ENCODE measurements at regions not wholly inside any gene's neighbourhood (a gene's known extent, or its start where the extent isn't known, plus 50 kb on each side); places are given as distances from the start of the nearest gene placed in this dataset.
"Not testable (repeated sequence)": the region's sequence is repeated elsewhere in the genome, so short reads cannot be mapped to it uniquely, and the experiment has no call there.

DNA sequence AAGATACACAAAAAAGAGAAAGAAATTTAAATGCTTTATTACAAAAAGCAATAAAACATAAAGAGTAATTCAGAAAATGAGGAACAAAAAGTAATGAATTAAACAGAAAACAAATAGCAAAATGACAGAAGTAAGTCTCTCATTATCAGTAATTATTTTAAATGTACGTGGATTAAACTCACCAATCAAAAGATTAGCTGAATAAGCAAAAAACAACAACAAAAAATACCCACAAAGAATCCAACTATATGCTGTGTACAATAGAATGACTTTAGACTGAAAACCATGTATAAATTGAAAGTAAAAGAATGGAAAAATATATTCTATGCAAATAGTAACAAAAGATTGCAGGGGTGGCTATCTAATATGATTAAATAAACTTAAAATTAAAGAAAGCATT, 1006.8 kb downstream of the SLC16A7 start:
- H3K4me1 Mint-ChIP-seq (ENCODE audit: low read depth), result no peaks in the 10 kb centered on the region
- H3K9me3 Mint-ChIP-seq, result peaks cover 31% of the 10 kb centered on the region
- intact Hi-C loops (cut with micrococcal nuclease), result no loop called here
- no peaks in the 10 kb centered on the region for H3K36me3 Mint-ChIP-seq (ENCODE audit: low read depth)
- H3K4me3 Mint-ChIP-seq (ENCODE audit: low read depth), result no peak overlapping the region
- no peak for DNase-seq (ENCODE audit: low spot score)
- no peak overlapping the region for H3K27ac Mint-ChIP-seq
- H3K27me3 Mint-ChIP-seq (ENCODE audit: low read depth), result no peaks in the 10 kb centered on the region

DNA sequence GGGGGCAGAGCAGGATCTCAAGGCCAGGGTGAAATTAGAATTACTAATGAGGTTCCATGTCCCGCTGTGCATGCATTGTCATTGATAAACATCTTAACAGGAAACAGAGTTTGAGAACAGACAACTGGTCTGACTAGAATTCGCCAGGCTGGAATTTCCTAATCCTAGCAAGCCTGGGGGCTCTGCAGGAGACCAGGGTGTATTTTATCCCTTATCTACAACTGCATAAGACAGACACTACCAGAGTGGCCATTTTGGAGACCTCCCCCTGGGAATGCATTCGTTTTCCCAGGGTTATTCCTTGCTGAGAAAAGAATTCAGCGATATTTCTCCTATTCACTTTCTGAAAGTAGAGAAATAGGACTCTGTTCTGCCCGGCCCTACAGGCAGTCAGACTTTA, 1007.6 kb downstream of the SLC16A7 start:
- DNase-seq (ENCODE audit: low spot score); H3K27ac Mint-ChIP-seq; H3K4me1 Mint-ChIP-seq (ENCODE audit: low read depth); H3K36me3 Mint-ChIP-seq (ENCODE audit: low read depth); H3K27me3 Mint-ChIP-seq (ENCODE audit: low read depth); H3K4me3 Mint-ChIP-seq (ENCODE audit: low read depth); intact Hi-C loops (cut with micrococcal nuclease): not testable (repeated sequence)
- H3K9me3 Mint-ChIP-seq, result peaks cover 31% of the 10 kb centered on the region

- peaks cover 37% of the 10 kb centered on the region for H3K9me3 Mint-ChIP-seq
- no peak for DNase-seq (ENCODE audit: low spot score)
- H3K27me3 Mint-ChIP-seq (ENCODE audit: low read depth), result no peaks in the 10 kb centered on the region
- H3K27ac Mint-ChIP-seq, result no peak overlapping the region
- intact Hi-C loops (cut with micrococcal nuclease), result no loop called here
- no peak overlapping the region for H3K4me3 Mint-ChIP-seq (ENCODE audit: low read depth)
- H3K4me1 Mint-ChIP-seq (ENCODE audit: low read depth), result no peaks in the 10 kb centered on the region
- H3K36me3 Mint-ChIP-seq (ENCODE audit: low read depth), result no peaks in the 10 kb centered on the region
Measured at GRCh38 chr12:60616400-60616799, 1020.6 kb downstream of the SLC16A7 start.

GRCh38 chr12:60630796-60631195, 1035.0 kb downstream of the SLC16A7 start:
- intact Hi-C loops (cut with micrococcal nuclease), result no loop called here
- no peak for DNase-seq (ENCODE audit: low spot score)
- Mint-ChIP-seq H3K36me3 (ENCODE audit: low read depth) (no peaks in the 10 kb centered on the region), H3K4me3 (ENCODE audit: low read depth) (no peak overlapping the region), H3K9me3 (no peaks in the 10 kb centered on the region), H3K27me3 (ENCODE audit: low read depth) (no peaks in the 10 kb centered on the region), H3K27ac (no peak overlapping the region), H3K4me1 (ENCODE audit: low read depth) (no peaks in the 10 kb centered on the region)

DNA sequence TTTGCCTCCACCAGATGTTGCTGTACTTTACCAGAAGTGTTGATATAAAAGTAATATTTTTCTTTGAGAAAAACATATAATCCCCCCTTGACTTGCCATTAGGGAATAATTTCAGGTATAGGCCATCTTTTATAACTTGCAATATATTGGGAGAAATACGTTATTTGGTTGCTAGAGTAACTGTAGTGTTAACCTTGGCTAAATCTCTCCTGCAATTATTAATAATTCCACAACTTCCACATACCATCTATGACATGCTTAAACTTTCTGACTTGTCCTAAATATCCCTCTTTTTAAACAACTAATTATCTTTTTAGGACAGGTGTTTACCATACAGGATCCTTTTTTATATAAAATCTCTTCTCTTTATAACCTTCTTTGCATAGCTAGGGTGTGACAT, 1048.2 kb downstream of the SLC16A7 start:
- no peaks in the 10 kb centered on the region for H3K36me3 Mint-ChIP-seq (ENCODE audit: low read depth)
- H3K27ac Mint-ChIP-seq, result no peak overlapping the region
- no peak overlapping the region for H3K4me3 Mint-ChIP-seq (ENCODE audit: low read depth)
- no peaks in the 10 kb centered on the region for H3K4me1 Mint-ChIP-seq (ENCODE audit: low read depth)
- no peaks in the 10 kb centered on the region for H3K27me3 Mint-ChIP-seq (ENCODE audit: low read depth)
- intact Hi-C loops (cut with micrococcal nuclease), result no loop called here
- DNase-seq (ENCODE audit: low spot score), result no peak
- peaks cover 20% of the 10 kb centered on the region for H3K9me3 Mint-ChIP-seq

DNA sequence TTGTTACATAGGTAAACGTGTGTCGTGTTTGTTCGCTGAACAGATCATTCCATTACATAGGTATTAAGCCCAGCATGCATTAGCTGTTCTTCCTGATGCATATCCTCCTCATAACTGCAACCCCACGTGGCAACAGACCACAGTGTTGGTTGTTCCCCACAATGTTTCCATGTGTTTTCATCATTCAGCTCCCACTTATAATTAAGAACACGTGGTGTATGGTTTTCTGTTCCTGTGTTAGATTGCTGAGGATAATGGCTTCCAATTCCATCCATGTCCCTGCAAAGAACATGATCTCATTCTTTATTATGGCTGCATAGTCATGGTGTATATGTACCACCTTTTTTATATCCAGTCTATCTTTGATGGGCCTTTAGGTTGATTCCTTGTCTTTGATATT, 1071.1 kb downstream of the SLC16A7 start:
- no peaks in the 10 kb centered on the region for H3K4me1 Mint-ChIP-seq (ENCODE audit: low read depth)
- H3K27me3 Mint-ChIP-seq (ENCODE audit: low read depth), result no peaks in the 10 kb centered on the region
- intact Hi-C loops (cut with micrococcal nuclease), result no loop called here
- peaks cover 22% of the 10 kb centered on the region for H3K9me3 Mint-ChIP-seq
- H3K27ac Mint-ChIP-seq, result no peak overlapping the region
- no peak for DNase-seq (ENCODE audit: low spot score)
- H3K36me3 Mint-ChIP-seq (ENCODE audit: low read depth), result no peaks in the 10 kb centered on the region
- no peak overlapping the region for H3K4me3 Mint-ChIP-seq (ENCODE audit: low read depth)

- Mint-ChIP-seq H3K4me3 (ENCODE audit: low read depth) (no peak overlapping the region), H3K4me1 (ENCODE audit: low read depth) (no peaks in the 10 kb centered on the region), H3K9me3 (peaks cover 31% of the 10 kb centered on the region), H3K27ac (no peak overlapping the region), H3K27me3 (ENCODE audit: low read depth) (no peaks in the 10 kb centered on the region), H3K36me3 (ENCODE audit: low read depth) (no peaks in the 10 kb centered on the region)
- DNase-seq (ENCODE audit: low spot score), result no peak
- intact Hi-C loops (cut with micrococcal nuclease), result no loop called here
Measured at GRCh38 chr12:60672949-60673348, 1077.1 kb downstream of the SLC16A7 start.

DNA sequence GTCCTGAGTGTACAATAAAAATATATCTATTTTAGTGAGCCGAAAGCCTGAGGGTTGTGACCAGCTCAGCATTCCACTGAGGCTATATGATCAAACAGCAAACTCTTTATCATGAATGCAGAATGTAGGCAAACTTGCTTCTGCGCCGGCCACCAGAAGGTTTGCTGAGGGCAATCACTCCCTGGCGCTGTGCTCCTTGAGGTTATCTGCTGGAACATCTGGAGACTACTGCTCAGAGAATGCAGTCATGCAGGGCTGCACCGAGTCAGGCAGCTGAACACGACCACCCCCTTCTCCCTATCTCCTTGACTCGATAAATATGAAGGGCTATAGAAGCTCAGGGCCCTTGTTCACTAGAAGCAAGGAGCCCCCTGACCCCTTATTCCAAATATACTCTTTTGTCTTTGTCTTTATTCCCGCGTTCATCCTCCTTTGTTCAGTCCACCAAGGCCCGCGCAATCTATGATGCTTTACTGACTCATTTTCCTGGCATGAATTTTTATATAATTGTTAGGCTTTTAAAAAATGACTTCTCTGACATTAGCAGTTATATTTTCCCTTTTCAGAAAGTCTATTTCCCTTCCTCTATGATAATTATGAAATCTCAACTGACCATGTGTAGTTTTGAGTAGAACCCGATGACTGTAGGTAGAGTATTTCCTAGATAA, 1089.3 kb downstream of the SLC16A7 start:
- Mint-ChIP-seq H3K4me3 (ENCODE audit: low read depth) (no peak overlapping the region), H3K27ac (no peak overlapping the region), H3K36me3 (ENCODE audit: low read depth) (no peaks in the 10 kb centered on the region), H3K27me3 (ENCODE audit: low read depth) (no peaks in the 10 kb centered on the region), H3K9me3 (peaks cover 16% of the 10 kb centered on the region), H3K4me1 (ENCODE audit: low read depth) (no peaks in the 10 kb centered on the region)
- no peak for DNase-seq (ENCODE audit: low spot score)
- intact Hi-C loops (cut with micrococcal nuclease), result no loop called here

DNA sequence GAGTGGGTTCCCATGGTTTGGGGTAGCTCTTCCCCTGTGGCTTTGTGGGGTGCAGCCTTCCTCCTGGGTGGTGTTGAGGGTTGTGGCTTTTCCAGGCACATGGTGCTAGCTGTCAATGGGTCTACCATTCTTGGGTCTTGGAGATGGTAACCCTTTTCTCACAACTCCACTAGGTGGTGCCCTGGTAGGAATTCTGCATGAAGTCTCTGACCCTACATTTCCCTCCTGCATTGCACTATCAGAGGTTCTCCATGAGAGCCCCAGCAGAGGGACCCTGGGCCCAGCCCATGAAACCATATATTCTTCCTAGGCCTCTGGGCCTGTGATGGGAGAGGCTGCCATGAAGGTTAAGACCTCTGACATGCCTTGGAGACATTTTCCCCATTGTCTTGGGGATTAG, 1093.3 kb downstream of the SLC16A7 start:
- DNase-seq (ENCODE audit: low spot score), result no peak
- Mint-ChIP-seq H3K27me3 (ENCODE audit: low read depth) (no peaks in the 10 kb centered on the region), H3K9me3 (peaks cover 9% of the 10 kb centered on the region), H3K27ac (no peak overlapping the region), H3K4me1 (ENCODE audit: low read depth) (no peaks in the 10 kb centered on the region), H3K4me3 (ENCODE audit: low read depth) (no peak overlapping the region), H3K36me3 (ENCODE audit: low read depth) (no peaks in the 10 kb centered on the region)
- intact Hi-C loops (cut with micrococcal nuclease), result no loop called here

DNA sequence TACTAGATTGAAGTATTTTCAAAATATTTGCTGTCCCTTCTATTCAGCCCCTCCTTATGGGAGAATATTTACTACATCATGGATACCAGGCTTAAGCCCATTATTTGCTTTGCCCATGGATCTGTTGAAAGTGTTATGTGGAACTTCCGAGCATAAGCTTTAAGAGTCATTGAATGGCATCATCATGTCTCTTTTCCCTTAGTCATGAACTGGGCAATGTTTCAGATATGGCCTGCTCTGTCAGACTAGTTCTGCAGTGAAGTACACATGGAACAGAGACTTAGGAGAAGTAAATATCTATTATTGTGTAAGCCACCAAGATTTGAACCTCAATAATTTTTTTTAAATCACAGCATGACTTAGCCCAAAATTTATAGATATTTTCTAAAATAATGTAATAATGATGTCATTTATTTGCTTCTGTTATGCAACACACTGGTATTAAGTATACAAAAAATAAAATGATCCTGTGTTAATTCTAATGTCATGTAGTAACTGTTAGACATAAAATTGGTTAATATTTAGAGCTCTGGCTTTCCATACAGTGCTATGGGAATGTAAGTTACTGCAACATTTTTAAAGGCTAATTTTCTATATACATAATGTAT, 1097.3 kb downstream of the SLC16A7 start:
- intact Hi-C loops (cut with micrococcal nuclease), result no loop called here
- H3K4me1 Mint-ChIP-seq (ENCODE audit: low read depth), result no peaks in the 10 kb centered on the region
- no peaks in the 10 kb centered on the region for H3K36me3 Mint-ChIP-seq (ENCODE audit: low read depth)
- no peak overlapping the region for H3K27ac Mint-ChIP-seq
- H3K9me3 Mint-ChIP-seq, result peaks cover 8% of the 10 kb centered on the region
- H3K4me3 Mint-ChIP-seq (ENCODE audit: low read depth), result no peak overlapping the region
- DNase-seq (ENCODE audit: low spot score), result no peak
- no peaks in the 10 kb centered on the region for H3K27me3 Mint-ChIP-seq (ENCODE audit: low read depth)

GRCh38 chr12:60704171-60704914, 1108.5 kb downstream of the SLC16A7 start:
- no peak overlapping the region for H3K27ac Mint-ChIP-seq

GRCh38 chr12:60710246-60710645, 1114.4 kb downstream of the SLC16A7 start:
- no peaks in the 10 kb centered on the region for H3K36me3 Mint-ChIP-seq (ENCODE audit: low read depth)
- intact Hi-C loops (cut with micrococcal nuclease), result no loop called here
- no peak overlapping the region for H3K27ac Mint-ChIP-seq
- H3K4me3 Mint-ChIP-seq (ENCODE audit: low read depth), result no peak overlapping the region
- no peaks in the 10 kb centered on the region for H3K27me3 Mint-ChIP-seq (ENCODE audit: low read depth)
- no peak for DNase-seq (ENCODE audit: low spot score)
- no peaks in the 10 kb centered on the region for H3K4me1 Mint-ChIP-seq (ENCODE audit: low read depth)
- H3K9me3 Mint-ChIP-seq, result peaks cover 36% of the 10 kb centered on the region

More at GRCh38 chr12:60704171-60704914, 1108.5 kb downstream of the SLC16A7 start:
- H3K9me3 Mint-ChIP-seq, result peaks cover 23% of the 10 kb centered on the region
- intact Hi-C loops (cut with micrococcal nuclease), result no loop called here
- no peaks in the 10 kb centered on the region for H3K4me1 Mint-ChIP-seq (ENCODE audit: low read depth)
- H3K27me3 Mint-ChIP-seq (ENCODE audit: low read depth), result no peaks in the 10 kb centered on the region
- no peak overlapping the region for H3K4me3 Mint-ChIP-seq (ENCODE audit: low read depth)
- DNase-seq (ENCODE audit: low spot score), result no peak
- H3K36me3 Mint-ChIP-seq (ENCODE audit: low read depth), result no peaks in the 10 kb centered on the region

DNA sequence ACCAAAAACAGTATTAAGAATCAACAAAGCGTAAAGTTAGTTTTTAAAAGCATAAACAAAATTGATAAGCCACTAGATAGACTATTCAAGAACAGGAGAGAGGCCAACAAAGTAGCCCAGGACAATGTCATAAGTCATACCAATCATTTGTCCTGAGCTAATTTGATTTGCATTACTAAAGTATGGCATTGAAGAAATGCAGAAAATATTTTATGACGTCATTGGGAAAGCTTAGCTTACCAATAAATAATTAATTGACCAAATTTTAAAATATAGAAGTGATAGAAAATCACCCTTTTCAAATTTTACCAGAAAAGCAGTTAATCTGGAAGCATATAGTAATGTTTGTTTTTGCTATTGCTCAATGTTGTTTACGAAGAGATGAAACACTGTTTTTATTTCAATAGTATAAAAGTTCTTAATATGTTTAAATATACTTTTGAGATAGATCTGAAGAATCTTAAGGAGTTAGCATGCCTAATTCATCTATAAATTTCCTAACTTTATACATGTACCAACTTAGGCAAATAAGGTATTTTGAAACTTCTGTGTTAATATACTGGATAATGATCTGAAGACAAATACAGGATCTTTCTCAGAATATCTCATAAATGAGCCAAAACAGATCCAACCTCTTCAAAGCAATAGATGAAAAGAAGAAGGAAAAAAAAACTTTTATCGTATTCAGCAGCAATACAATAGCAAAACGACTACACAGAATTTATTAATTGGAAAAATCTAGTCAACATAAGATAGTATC, 1118.5 kb downstream of the SLC16A7 start:
- DNase-seq (ENCODE audit: low spot score), result no peak
- Mint-ChIP-seq H3K27me3 (ENCODE audit: low read depth) (no peaks in the 10 kb centered on the region), H3K4me3 (ENCODE audit: low read depth) (no peak overlapping the region), H3K9me3 (peaks cover 30% of the 10 kb centered on the region), H3K27ac (no peak overlapping the region), H3K4me1 (ENCODE audit: low read depth) (no peaks in the 10 kb centered on the region), H3K36me3 (ENCODE audit: low read depth) (no peaks in the 10 kb centered on the region)
- intact Hi-C loops (cut with micrococcal nuclease), result no loop called here

Data from activated T-helper 2 cell treated with anti-CD3 and anti-CD28 coated beads, Interferon-gamma antibody, Interleukin-2, Interleukin-4, amounts not matched to agents 10 μg/mL and 5 μg/mL and 100 μg/mL, durations not matched to agents 14 hours and 24 hours and 36 hours (primary cell).